ENCODE measurements at regions not wholly inside any gene's neighbourhood (a gene's known extent, or its start where the extent isn't known, plus 50 kb on each side); places are given as distances from the start of the nearest gene placed in this dataset.
A peak's percentile ranks its signal among the peaks of the same experiment; 100 is the strongest.

- H3K27me3 ChIP-seq (ENCODE audit: insufficient read depth, poor library complexity, severe bottlenecking): no peaks in the 10 kb centered on the region
- DNase-seq (ENCODE audit: low spot score) (no peak), ATAC-seq (ENCODE audit: low read depth) (no peak)
- no peak overlapping the region for H3K4me3 ChIP-seq (ENCODE audit: severe bottlenecking)
- H3K36me3 ChIP-seq (ENCODE audit: low read depth): no peaks in the 10 kb centered on the region
- H3K27ac ChIP-seq (ENCODE audit: poor library complexity, severe bottlenecking): no peak overlapping the region
- H3K9me3 ChIP-seq (ENCODE audit: severe bottlenecking): no peaks in the 10 kb centered on the region
- H3K4me1 ChIP-seq (ENCODE audit: insufficient read depth, poor library complexity, severe bottlenecking): peaks cover 11% of the 10 kb centered on the region
- no peak for TF ChIP-seq CTCF (IDR thresholded peaks at IDR 0.05; ENCODE audit: poor library complexity, severe bottlenecking)
Measured at GRCh38 chr10:10824591-10825148, 193.0 kb upstream of the CELF2 start.

GRCh38 chr10:10826125-10826524 lies 191.5 kb upstream of the CELF2 start:
- DNase-seq (ENCODE audit: low spot score): no peak
- TF ChIP-seq CTCF (IDR thresholded peaks at IDR 0.05; ENCODE audit: poor library complexity, severe bottlenecking): no peak
- no peaks in the 10 kb centered on the region for H3K9me3 ChIP-seq (ENCODE audit: severe bottlenecking)

GRCh38 chr10:10828623-10829022 lies 189.0 kb upstream of the CELF2 start:
- no peak for TF ChIP-seq CTCF (IDR thresholded peaks at IDR 0.05; ENCODE audit: poor library complexity, severe bottlenecking)
- Histone ChIP-seq H3K36me3 (ENCODE audit: low read depth) (no peaks in the 10 kb centered on the region), H3K27ac (ENCODE audit: poor library complexity, severe bottlenecking) (no peak overlapping the region), H3K4me3 (ENCODE audit: severe bottlenecking) (no peak overlapping the region), H3K9me3 (ENCODE audit: severe bottlenecking) (no peaks in the 10 kb centered on the region), H3K27me3 (ENCODE audit: insufficient read depth, poor library complexity, severe bottlenecking) (no peaks in the 10 kb centered on the region), H3K4me1 (ENCODE audit: insufficient read depth, poor library complexity, severe bottlenecking) (peaks cover 29% of the 10 kb centered on the region)
- ATAC-seq (ENCODE audit: low read depth): no peak
- no peak for DNase-seq (ENCODE audit: low spot score)

More at GRCh38 chr10:10826125-10826524, 191.5 kb upstream of the CELF2 start:
- Histone ChIP-seq H3K27ac (ENCODE audit: poor library complexity, severe bottlenecking) (peak overlapping the region; percentile 21), H3K4me3 (ENCODE audit: severe bottlenecking) (no peak overlapping the region), H3K36me3 (ENCODE audit: low read depth) (no peaks in the 10 kb centered on the region), H3K27me3 (ENCODE audit: insufficient read depth, poor library complexity, severe bottlenecking) (no peaks in the 10 kb centered on the region), H3K4me1 (ENCODE audit: insufficient read depth, poor library complexity, severe bottlenecking) (peaks cover 23% of the 10 kb centered on the region)
- ATAC-seq (ENCODE audit: low read depth): peak; percentile 73

- H3K27ac ChIP-seq (ENCODE audit: poor library complexity, severe bottlenecking): peak overlapping the region; percentile 95
- H3K4me1 ChIP-seq (ENCODE audit: insufficient read depth, poor library complexity, severe bottlenecking): peaks cover 29% of the 10 kb centered on the region
- ATAC-seq (ENCODE audit: low read depth): no peak
- no peaks in the 10 kb centered on the region for H3K27me3 ChIP-seq (ENCODE audit: insufficient read depth, poor library complexity, severe bottlenecking)
- DNase-seq (ENCODE audit: low spot score): no peak
- no peaks in the 10 kb centered on the region for H3K9me3 ChIP-seq (ENCODE audit: severe bottlenecking)
- TF ChIP-seq CTCF (IDR thresholded peaks at IDR 0.05; ENCODE audit: poor library complexity, severe bottlenecking): no peak
- H3K4me3 ChIP-seq (ENCODE audit: severe bottlenecking): no peak overlapping the region
- H3K36me3 ChIP-seq (ENCODE audit: low read depth): no peaks in the 10 kb centered on the region
Measured at GRCh38 chr10:10829576-10829975, 188.1 kb upstream of the CELF2 start.

- DNase-seq (ENCODE audit: low spot score): no peak
- H3K27ac ChIP-seq (ENCODE audit: poor library complexity, severe bottlenecking): peak overlapping the region; percentile 95
- H3K27me3 ChIP-seq (ENCODE audit: insufficient read depth, poor library complexity, severe bottlenecking): no peaks in the 10 kb centered on the region
- H3K9me3 ChIP-seq (ENCODE audit: severe bottlenecking): no peaks in the 10 kb centered on the region
- no peaks in the 10 kb centered on the region for H3K36me3 ChIP-seq (ENCODE audit: low read depth)
- TF ChIP-seq CTCF (IDR thresholded peaks at IDR 0.05; ENCODE audit: poor library complexity, severe bottlenecking): no peak
- no peak overlapping the region for H3K4me3 ChIP-seq (ENCODE audit: severe bottlenecking)
- ATAC-seq (ENCODE audit: low read depth): peak; percentile 78
- H3K4me1 ChIP-seq (ENCODE audit: insufficient read depth, poor library complexity, severe bottlenecking): peaks cover 29% of the 10 kb centered on the region
Measured at GRCh38 chr10:10830293-10830986, 187.2 kb upstream of the CELF2 start.

All from RWPE2 (cell line).